ENCODE measurements at regions not wholly inside any gene's neighbourhood (a gene's known extent, or its start where the extent isn't known, plus 50 kb on each side); places are given as distances from the start of the nearest gene placed in this dataset.
A peak's percentile ranks its signal among the peaks of the same experiment; 100 is the strongest.
"Not testable (repeated sequence)": the region's sequence is repeated elsewhere in the genome, so short reads cannot be mapped to it uniquely, and the experiment has no call there.

DNA sequence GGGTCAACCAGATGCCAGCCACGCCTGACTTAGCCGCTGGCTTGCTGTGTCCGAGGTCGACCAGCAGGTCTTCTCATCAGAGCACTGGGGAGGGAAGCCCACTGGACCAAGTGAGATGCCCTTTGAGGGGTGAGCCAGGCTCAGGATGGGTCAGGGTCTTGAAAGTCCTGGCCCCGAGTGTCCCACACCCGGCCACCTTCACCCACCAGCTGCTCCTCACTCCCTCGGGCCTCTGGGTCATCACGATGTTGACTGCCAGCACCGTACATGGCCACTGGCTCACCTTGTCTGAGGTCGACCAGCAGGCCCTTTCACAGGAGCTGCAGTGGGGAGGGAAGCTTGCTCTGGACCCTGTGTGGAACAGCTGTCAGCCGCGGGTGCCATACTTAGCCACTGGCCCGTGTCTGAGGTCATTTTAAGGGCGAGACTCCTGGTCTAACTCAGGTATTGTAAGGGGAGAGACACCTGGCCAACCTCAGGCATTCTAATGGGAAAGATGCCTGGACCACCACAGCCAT is 1361.3 kb downstream of the UQCRFS1 start:
- DNase-seq (ENCODE audit: low read depth in 2 of 2) = no peak

GRCh38 chr19:27851002-27851481 is 1361.9 kb downstream of the UQCRFS1 start:
- no peak for DNase-seq (ENCODE audit: low read depth in 2 of 2)

DNA sequence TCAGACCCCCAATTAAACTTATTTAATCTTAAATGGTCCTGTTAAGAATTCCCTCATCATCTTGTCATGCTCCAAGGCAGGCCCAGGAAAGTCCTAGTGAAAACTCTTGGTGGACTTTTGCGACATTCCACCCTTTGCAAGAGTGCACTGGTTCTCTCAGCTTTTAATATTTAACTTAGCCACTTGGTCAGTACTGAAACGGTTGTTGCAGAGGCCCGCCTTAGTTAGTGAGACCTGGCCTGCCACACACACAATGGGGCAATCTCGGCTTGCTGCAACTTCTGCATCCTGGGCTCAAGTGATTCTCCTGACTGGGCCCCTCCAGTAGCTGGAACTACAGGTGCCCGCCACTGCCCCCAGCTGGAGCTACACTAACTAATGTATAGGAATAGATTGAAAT is 1366.0 kb downstream of the UQCRFS1 start:
- DNase-seq (ENCODE audit: low read depth in 2 of 2) = no peak

- no peak for DNase-seq (ENCODE audit: low read depth in 2 of 2)
These were observed 1368.7 kb downstream of the UQCRFS1 start for GRCh38 chr19:27844261-27844660.

- no peak for DNase-seq (ENCODE audit: low read depth in 2 of 2)
These were observed 1369.1 kb downstream of the UQCRFS1 start for GRCh38 chr19:27843861-27844260.

- DNase-seq (ENCODE audit: low read depth in 2 of 2) = no peak
These were observed 1379.9 kb downstream of the UQCRFS1 start for GRCh38 chr19:27833031-27833430.

GRCh38 chr19:27828829-27829228 is 1384.1 kb downstream of the UQCRFS1 start:
- DNase-seq (ENCODE audit: low read depth in 2 of 2) = no peak

DNA sequence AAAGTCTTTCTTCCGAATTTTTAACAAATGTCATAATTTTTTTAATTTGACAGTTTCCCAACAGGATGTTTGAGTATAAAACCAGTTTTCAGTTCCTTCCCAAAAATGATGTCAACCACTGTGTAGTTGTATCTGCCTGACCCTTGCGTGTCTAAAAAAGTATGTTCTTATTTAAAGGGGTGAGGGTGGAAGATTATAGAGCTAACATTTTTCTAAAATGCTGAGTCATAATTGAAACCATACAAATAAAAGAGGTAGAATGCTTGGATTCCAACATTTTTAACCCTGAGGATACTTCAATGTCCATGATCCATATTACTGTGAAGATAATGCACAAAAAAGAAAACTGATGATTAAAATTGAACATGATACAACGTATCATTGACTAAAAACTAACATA is 1388.8 kb downstream of the UQCRFS1 start:
- no peak for DNase-seq (ENCODE audit: low read depth in 2 of 2)

GRCh38 chr19:27822336-27822735 is 1390.6 kb downstream of the UQCRFS1 start:
- DNase-seq (ENCODE audit: low read depth in 2 of 2) = no peak

GRCh38 chr19:27821418-27822018 is 1391.4 kb downstream of the UQCRFS1 start:
- DNase-seq (ENCODE audit: low read depth in 2 of 2) = no peak

DNA sequence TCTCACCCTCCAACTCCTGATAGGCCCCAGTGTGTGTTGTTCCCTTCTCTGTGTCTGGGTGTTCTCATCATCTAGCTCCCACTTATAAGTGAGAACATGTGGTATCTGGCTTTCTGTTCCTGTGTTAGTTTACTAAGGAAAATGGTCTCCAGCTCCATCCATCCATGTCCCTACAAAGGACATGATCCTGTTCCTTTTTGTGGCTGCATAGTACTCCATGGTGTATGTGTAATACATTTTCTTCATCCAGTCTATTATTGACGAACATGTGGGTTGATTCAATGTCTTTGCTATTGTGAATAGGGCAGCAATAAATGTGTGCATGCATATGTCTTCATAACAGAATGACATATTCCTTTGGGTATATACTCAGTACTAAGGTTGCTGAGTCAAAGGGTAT is 1397.0 kb downstream of the UQCRFS1 start:
- DNase-seq (ENCODE audit: low read depth in 2 of 2) = no peak

DNA sequence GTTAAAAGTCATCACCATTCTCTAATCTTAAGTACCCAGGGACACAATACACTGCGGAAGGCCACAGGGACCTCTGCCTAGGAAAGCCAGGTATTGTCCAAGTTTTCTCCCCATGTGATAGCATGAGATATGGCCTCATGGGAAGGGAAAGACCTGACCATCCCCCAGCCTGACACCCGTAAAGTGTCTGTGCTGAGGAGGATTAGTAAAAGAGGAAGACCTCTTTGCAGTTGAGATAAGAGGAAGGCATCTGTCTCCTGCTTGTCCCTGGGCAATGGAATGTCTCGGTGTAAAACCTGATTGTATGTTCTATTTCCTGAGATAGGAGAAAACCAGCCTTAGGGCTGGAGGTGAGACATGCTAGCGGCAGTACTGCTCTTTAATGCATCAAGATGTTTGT is 1398.1 kb downstream of the UQCRFS1 start:
- DNase-seq (ENCODE audit: low read depth in 2 of 2) = not testable (repeated sequence)

GRCh38 chr19:27814274-27814673 is 1398.7 kb downstream of the UQCRFS1 start:
- DNase-seq (ENCODE audit: low read depth in 2 of 2) = not testable (repeated sequence)

GRCh38 chr19:27806471-27807070 is 1406.4 kb downstream of the UQCRFS1 start:
- no peak for DNase-seq (ENCODE audit: low read depth in 2 of 2)

- DNase-seq (ENCODE audit: low read depth in 2 of 2) = no peak
These were observed 1407.1 kb downstream of the UQCRFS1 start for GRCh38 chr19:27805848-27806247.

DNA sequence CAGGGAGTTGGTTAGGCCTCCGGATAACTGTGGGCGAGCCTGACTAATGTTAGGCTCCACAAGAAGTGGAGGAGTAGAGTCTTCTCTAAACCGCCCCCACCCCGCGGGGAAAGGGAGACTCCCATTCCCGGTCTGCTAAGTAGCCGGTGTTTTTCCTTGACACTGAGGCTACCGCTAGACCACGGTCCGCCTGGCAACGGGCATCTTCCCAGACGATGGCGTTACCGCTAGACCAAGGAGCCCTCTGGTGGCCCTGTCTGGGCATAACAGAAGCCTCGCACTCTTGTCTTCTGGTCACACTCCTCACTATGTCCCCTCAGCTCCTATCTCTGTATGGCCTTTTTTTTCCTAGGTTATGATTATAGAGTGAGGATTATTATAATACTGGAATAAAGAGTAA is 1410.7 kb downstream of the UQCRFS1 start:
- DNase-seq (ENCODE audit: low read depth in 2 of 2) = not testable (repeated sequence)

DNA sequence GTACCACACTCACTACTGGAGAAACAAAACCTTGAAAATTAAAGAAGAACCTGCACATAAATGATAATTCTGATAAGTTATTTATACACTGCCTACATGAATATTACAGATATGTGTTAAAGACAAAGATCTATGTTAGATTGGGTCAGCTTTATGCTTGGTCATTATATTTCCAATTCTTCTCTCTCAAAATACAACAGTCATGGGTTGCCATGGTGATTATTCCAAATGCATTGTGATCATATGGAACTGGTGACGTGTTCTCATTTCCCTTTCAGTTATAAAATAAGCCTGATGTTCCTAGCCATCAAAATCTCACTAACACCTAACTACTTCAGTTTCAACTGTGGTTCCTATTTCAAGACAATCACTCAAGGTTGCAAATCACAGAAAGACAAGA is 1416.4 kb downstream of the UQCRFS1 start:
- no peak for DNase-seq (ENCODE audit: low read depth in 2 of 2)

- DNase-seq (ENCODE audit: low read depth in 2 of 2) = no peak
These were observed 1416.9 kb downstream of the UQCRFS1 start for GRCh38 chr19:27796073-27796472.

GRCh38 chr19:27795369-27795768 is 1417.6 kb downstream of the UQCRFS1 start:
- DNase-seq (ENCODE audit: low read depth in 2 of 2) = no peak

DNA sequence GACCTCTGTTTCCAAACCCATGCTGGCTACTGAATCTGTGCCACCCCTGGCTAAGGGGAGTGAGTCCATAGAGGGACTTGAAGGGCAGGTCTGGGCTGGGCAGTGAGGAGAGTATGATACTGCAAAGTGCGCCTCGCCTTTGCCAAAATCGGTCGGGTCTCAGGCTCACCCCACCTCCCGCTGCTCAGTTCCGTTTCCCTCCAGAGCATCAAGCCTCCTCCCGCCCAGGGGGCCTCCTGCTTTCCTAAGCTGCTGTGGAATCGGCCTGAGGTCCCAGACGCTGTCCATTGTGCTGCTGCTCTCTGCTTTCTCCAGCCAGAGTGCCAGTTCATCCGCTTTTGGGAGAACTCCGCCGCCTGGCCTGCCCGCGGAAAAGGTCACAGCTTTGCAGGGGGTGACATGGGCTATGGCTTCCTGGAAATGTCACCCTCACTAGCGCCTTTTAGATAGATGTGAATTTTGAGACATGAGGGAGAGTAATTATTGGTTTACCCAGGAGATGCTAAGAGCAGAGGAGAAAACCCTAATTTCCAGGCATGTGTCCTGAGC is 1418.4 kb downstream of the UQCRFS1 start:
- no peak for DNase-seq (ENCODE audit: low read depth in 2 of 2)

DNA sequence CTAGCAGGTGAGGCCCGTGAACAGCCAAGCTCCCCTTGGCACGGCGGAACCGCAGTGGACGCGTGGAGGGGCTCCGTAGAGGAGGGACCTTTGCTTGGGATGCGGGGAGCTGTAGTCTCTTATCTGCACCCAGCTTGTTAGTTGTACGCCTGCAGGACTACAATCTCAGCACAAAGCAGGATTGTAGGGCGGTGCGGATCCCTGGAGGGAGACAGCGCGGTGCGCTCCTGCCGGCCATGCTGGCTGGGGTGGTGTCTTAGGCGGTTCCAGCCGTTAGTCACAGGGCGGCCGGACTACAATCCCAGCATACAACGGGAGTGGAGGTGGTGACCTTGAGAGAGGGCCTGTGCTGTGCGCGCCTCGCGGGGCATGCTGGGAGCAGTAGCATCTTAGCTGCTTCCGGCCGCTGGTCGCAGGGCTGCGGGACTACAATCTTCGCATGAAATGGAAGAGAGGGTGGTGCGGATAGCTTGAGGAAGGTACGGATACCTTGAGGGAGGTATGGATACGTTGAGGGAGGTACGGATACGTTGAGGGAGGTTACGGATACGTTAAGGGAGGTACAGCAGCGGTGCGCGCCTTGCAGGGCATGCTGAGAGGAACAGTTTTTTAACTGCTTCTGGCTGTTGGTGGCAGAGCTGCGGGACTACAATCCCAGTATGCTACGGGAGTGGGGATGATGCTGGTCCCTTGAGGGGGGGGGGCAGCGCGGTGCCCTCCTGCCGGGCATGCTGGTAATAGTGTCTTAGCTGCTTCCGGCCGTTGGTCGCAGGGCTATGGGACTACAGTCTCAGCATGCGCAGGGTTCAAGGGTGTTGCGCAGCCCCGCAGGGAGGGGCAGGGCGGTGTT is 1419.1 kb downstream of the UQCRFS1 start:
- DNase-seq (ENCODE audit: low read depth in 2 of 2) = peak; percentile 79 to 81

DNA sequence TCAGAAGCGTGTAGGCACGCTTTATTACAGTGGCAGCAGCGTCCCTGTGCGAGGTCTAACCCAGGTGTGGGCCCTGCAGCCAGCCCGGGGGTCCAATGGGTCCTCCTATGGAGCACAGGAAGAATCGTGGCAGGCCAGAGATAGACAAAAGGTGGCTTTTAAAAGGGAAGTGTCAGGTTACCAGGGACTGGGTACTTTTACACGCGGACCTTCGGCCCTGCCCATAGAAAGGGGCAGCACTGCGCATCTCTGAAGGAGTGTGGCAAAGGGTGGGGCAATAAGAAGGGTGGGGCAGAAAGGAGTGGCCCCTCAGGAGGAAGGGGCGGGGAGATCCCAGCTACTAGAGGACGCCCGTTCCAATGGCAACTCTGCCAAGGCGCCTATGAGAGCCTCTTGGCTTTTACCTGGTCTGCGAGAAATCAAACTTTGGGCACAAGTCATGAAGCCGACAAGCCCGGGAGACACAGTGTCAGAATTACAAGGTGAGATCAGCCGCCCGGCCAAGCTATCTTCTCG is 1419.8 kb downstream of the UQCRFS1 start:
- DNase-seq (ENCODE audit: low read depth in 2 of 2) = peak; percentile 58 to 59

All from activated CD4-positive, alpha-beta T cell treated with anti-CD3 and anti-CD28 coated beads for 24 hours (primary cell).